Activated CD8-positive, alpha-beta T cell treated with anti-CD3 and anti-CD28 coated beads for 36 hours (primary cell): ENCODE measurements at regions not wholly inside any gene's neighbourhood (a gene's known extent, or its start where the extent isn't known, plus 50 kb on each side); places are given as distances from the start of the nearest gene placed in this dataset.

Experiments
- ATAC-seq: fragments of 200-7000 bp; cut with Tn5 transposase; one replicate; pipeline ENCODE4 v1.10.0; 2021; ENCODE audit warnings: mild to moderate bottlenecking, moderate library complexity
- CTCF ChIA-PET: fragments of 350-600 bp; sonication (Branson Sonifier 250); formaldehyde crosslinking; loops from one replicate; lab custom pipeline; 2021; ENCODE audit warnings: antibody characterized with exemption; lab: Charles Lee
- POLR2A ChIA-PET: fragments of 350-600 bp; sonication (Branson Sonifier 250); formaldehyde crosslinking; loops from one replicate; lab custom pipeline; 2021; ENCODE audit warnings: antibody characterized with exemption; lab: Charles Lee
- DNase-seq: peaks from one replicate; pipeline ENCODE4 v3.0.0-alpha.2; 2020
- H3K27ac Mint-ChIP-seq: one replicate; pipeline ENCODE4 v1.8.0; 2021; ENCODE audit warnings: mild to moderate bottlenecking, mixed read lengths
- H3K27me3 Mint-ChIP-seq: one replicate; pipeline ENCODE4 v1.8.0; 2021; ENCODE audit warnings: mixed read lengths
- H3K36me3 Mint-ChIP-seq: one replicate; pipeline ENCODE4 v1.8.0; 2021; ENCODE audit warnings: low read depth, mixed read lengths
- H3K4me1 Mint-ChIP-seq: one replicate; pipeline ENCODE4 v1.8.0; 2021; ENCODE audit warnings: low read depth, mixed read lengths
- H3K4me3 Mint-ChIP-seq: one replicate; pipeline ENCODE4 v1.8.0; 2021; ENCODE audit warnings: mild to moderate bottlenecking, moderate library complexity, mixed read lengths
- H3K9me3 Mint-ChIP-seq: one replicate; pipeline ENCODE4 v1.8.0; 2021; ENCODE audit warnings: mixed read lengths
- CTCF ChIP-seq: fragments of 200-600 bp; IDR thresholded peaks from one replicate; pipeline ENCODE4 v1.8.0; 2022; ENCODE audit warnings: antibody characterized with exemption, mild to moderate bottlenecking
- intact Hi-C: fragments of 100-400 bp; cut with micrococcal nuclease; formaldehyde crosslinking; loops from one replicate; pipeline ENCODE4 v1.10.0; 2022

GRCh38 chr5:179468696-179469095, 81.7 kb upstream of the RUFY1 start:
- no peak for TF ChIP-seq CTCF
- H3K36me3 Mint-ChIP-seq = no peaks in the 10 kb centered on the region
- H3K27ac Mint-ChIP-seq = no peak overlapping the region
- intact Hi-C loops = no loop called here
- DNase-seq = no peak
- ATAC-seq = no peak
- no peaks in the 10 kb centered on the region for H3K27me3 Mint-ChIP-seq
- CTCF ChIA-PET = no interaction called here
- no peaks in the 10 kb centered on the region for H3K4me1 Mint-ChIP-seq
- POLR2A ChIA-PET = no interaction called here
- no peak overlapping the region for H3K4me3 Mint-ChIP-seq
- H3K9me3 Mint-ChIP-seq = no peaks in the 10 kb centered on the region

- H3K27ac Mint-ChIP-seq = no peak overlapping the region
- no peaks in the 10 kb centered on the region for H3K27me3 Mint-ChIP-seq
- TF ChIP-seq CTCF = no peak
- intact Hi-C loops = no loop called here
- ATAC-seq (no peak), DNase-seq (no peak)
- ChIA-PET CTCF (interaction anchor here (0.7 kb wide), 1 partner anchor 27 kb away, joined by 3 read pairs; no protein-coding TSS in a partner anchor), POLR2A (no interaction called here)
- H3K36me3 Mint-ChIP-seq = no peaks in the 10 kb centered on the region
- no peaks in the 10 kb centered on the region for H3K9me3 Mint-ChIP-seq
- H3K4me3 Mint-ChIP-seq = no peak overlapping the region
- no peaks in the 10 kb centered on the region for H3K4me1 Mint-ChIP-seq
Observed at GRCh38 chr5:179467441-179467840, 82.9 kb upstream of the RUFY1 start.

- TF ChIP-seq CTCF = no peak
- DNase-seq (no peak), ATAC-seq (no peak)
- intact Hi-C loops = no loop called here
- Mint-ChIP-seq H3K9me3 (no peaks in the 10 kb centered on the region), H3K27ac (no peak overlapping the region), H3K4me1 (no peaks in the 10 kb centered on the region), H3K4me3 (no peak overlapping the region), H3K27me3 (no peaks in the 10 kb centered on the region), H3K36me3 (no peaks in the 10 kb centered on the region)
- ChIA-PET POLR2A (no interaction called here), CTCF (no interaction called here)
Observed at GRCh38 chr5:179464631-179465030, 85.7 kb upstream of the RUFY1 start.

- Mint-ChIP-seq H3K4me1 (no peaks in the 10 kb centered on the region), H3K27ac (no peak overlapping the region), H3K27me3 (no peaks in the 10 kb centered on the region), H3K36me3 (no peaks in the 10 kb centered on the region), H3K4me3 (no peak overlapping the region), H3K9me3 (no peaks in the 10 kb centered on the region)
- intact Hi-C loops = no loop called here
- ChIA-PET POLR2A (no interaction called here), CTCF (interaction anchor here (0.6 kb wide), 1 partner anchor 784 kb away, joined by 3 read pairs; no protein-coding TSS in a partner anchor)
- no peak for TF ChIP-seq CTCF
- ATAC-seq (no peak), DNase-seq (no peak)
Observed at GRCh38 chr5:179462040-179462439, 88.3 kb upstream of the RUFY1 start.

GRCh38 chr5:179461576-179461975, 88.8 kb upstream of the RUFY1 start:
- DNase-seq (no peak), ATAC-seq (no peak)
- no peaks in the 10 kb centered on the region for H3K4me1 Mint-ChIP-seq
- no peaks in the 10 kb centered on the region for H3K36me3 Mint-ChIP-seq
- intact Hi-C loops = no loop called here
- TF ChIP-seq CTCF = no peak
- H3K27ac Mint-ChIP-seq = no peak overlapping the region
- H3K9me3 Mint-ChIP-seq = no peaks in the 10 kb centered on the region
- ChIA-PET POLR2A (no interaction called here), CTCF (interaction anchor here (0.6 kb wide), 1 partner anchor 783 kb away, joined by 3 read pairs; no protein-coding TSS in a partner anchor)
- no peak overlapping the region for H3K4me3 Mint-ChIP-seq
- H3K27me3 Mint-ChIP-seq = no peaks in the 10 kb centered on the region
